ENCODE measurements at regions not wholly inside any gene's neighbourhood (a gene's known extent, or its start where the extent isn't known, plus 50 kb on each side); places are given as distances from the start of the nearest gene placed in this dataset.

GRCh38 chr18:76553715-76554546 lies 58.9 kb upstream of the ZNF516 start:
- no peaks in the 10 kb centered on the region for H3K36me3 ChIP-seq (ENCODE audit: insufficient read depth, low read length)
- BruUV-seq (replicated peaks) = no TSS peak
- ChIA-PET POLR2A (no interaction called here), CTCF (ENCODE audit: unreplicated experiment) (no interaction called here)
- H2AFZ ChIP-seq (ENCODE audit: low read length) = no peak overlapping the region
- H3K9me3 ChIP-seq (ENCODE audit: low read length) = no peaks in the 10 kb centered on the region
- TF ChIP-seq EZH2phosphoT487 (IDR thresholded peaks at IDR 0.05; ENCODE audit: borderline replicate concordance, low read depth, low read length) (no peak), CTCF (conservative IDR thresholded peaks at IDR 0.05; ENCODE audit: low read length) (no peak)
- H4K20me1 ChIP-seq (ENCODE audit: insufficient read depth, low read length) = no peaks in the 10 kb centered on the region
- no peaks in the 10 kb centered on the region for H3K9me2 ChIP-seq (ENCODE audit: insufficient read depth, low read length)
- no peak overlapping the region for H3K27ac ChIP-seq (ENCODE audit: low read depth, low read length, poor library complexity, severe bottlenecking)
- no peak for DNase-seq (ENCODE audit: low spot score)
- no peaks in the 10 kb centered on the region for H3K79me2 ChIP-seq (ENCODE audit: insufficient read depth, low read depth, low read length)
- H3K4me2 ChIP-seq (ENCODE audit: low read length) = no peak overlapping the region
- intact Hi-C loops (cut with micrococcal nuclease; ENCODE audit: unreplicated experiment) = no loop called here
- no peak overlapping the region for H3K4me3 ChIP-seq (ENCODE audit: low read depth, low read length, poor library complexity, severe bottlenecking)
- no peaks in the 10 kb centered on the region for H3K4me1 ChIP-seq (ENCODE audit: insufficient read depth, low read length, poor library complexity, severe bottlenecking)

GRCh38 chr18:76548541-76548940 lies 53.5 kb upstream of the ZNF516 start:
- TF ChIP-seq CTCF (conservative IDR thresholded peaks at IDR 0.05; ENCODE audit: low read length) = no peak
- no peak for TF ChIP-seq EZH2phosphoT487 (IDR thresholded peaks at IDR 0.05; ENCODE audit: borderline replicate concordance, low read depth, low read length)
- H3K9me3 ChIP-seq (ENCODE audit: low read length) = no peaks in the 10 kb centered on the region

GRCh38 chr18:76547296-76547695 lies 52.3 kb upstream of the ZNF516 start:
- POLR2A ChIA-PET = no interaction called here
- CTCF ChIA-PET (ENCODE audit: unreplicated experiment) = no interaction called here
- intact Hi-C loops (cut with micrococcal nuclease; ENCODE audit: unreplicated experiment) = no loop called here
- no peak overlapping the region for H3K27ac ChIP-seq (ENCODE audit: low read depth, low read length, poor library complexity, severe bottlenecking)
- no peaks in the 10 kb centered on the region for H4K20me1 ChIP-seq (ENCODE audit: insufficient read depth, low read length)
- TF ChIP-seq EZH2phosphoT487 (IDR thresholded peaks at IDR 0.05; ENCODE audit: borderline replicate concordance, low read depth, low read length) = no peak
- TF ChIP-seq CTCF (conservative IDR thresholded peaks at IDR 0.05; ENCODE audit: low read length) = no peak
- H3K4me3 ChIP-seq (ENCODE audit: low read depth, low read length, poor library complexity, severe bottlenecking) = no peak overlapping the region
- no peaks in the 10 kb centered on the region for H3K9me3 ChIP-seq (ENCODE audit: low read length)
- no peaks in the 10 kb centered on the region for H3K9me2 ChIP-seq (ENCODE audit: insufficient read depth, low read length)
- no peaks in the 10 kb centered on the region for H3K36me3 ChIP-seq (ENCODE audit: insufficient read depth, low read length)
- BruUV-seq (replicated peaks) = no TSS peak
- no peak overlapping the region for H2AFZ ChIP-seq (ENCODE audit: low read length)
- no peaks in the 10 kb centered on the region for H3K4me1 ChIP-seq (ENCODE audit: insufficient read depth, low read length, poor library complexity, severe bottlenecking)
- H3K4me2 ChIP-seq (ENCODE audit: low read length) = no peak overlapping the region
- H3K79me2 ChIP-seq (ENCODE audit: insufficient read depth, low read depth, low read length) = no peaks in the 10 kb centered on the region
- no peak for DNase-seq (ENCODE audit: low spot score)

More at GRCh38 chr18:76548541-76548940, 53.5 kb upstream of the ZNF516 start:
- H3K4me2 ChIP-seq (ENCODE audit: low read length) = no peak overlapping the region
- intact Hi-C loops (cut with micrococcal nuclease; ENCODE audit: unreplicated experiment) = no loop called here
- no peak for DNase-seq (ENCODE audit: low spot score)
- no peak overlapping the region for H2AFZ ChIP-seq (ENCODE audit: low read length)
- ChIA-PET POLR2A (no interaction called here), CTCF (ENCODE audit: unreplicated experiment) (no interaction called here)
- H3K27ac ChIP-seq (ENCODE audit: low read depth, low read length, poor library complexity, severe bottlenecking) = no peak overlapping the region
- no peak overlapping the region for H3K4me3 ChIP-seq (ENCODE audit: low read depth, low read length, poor library complexity, severe bottlenecking)
- BruUV-seq (replicated peaks) = no TSS peak
- H3K36me3 ChIP-seq (ENCODE audit: insufficient read depth, low read length) = no peaks in the 10 kb centered on the region
- H3K79me2 ChIP-seq (ENCODE audit: insufficient read depth, low read depth, low read length) = no peaks in the 10 kb centered on the region
- H3K4me1 ChIP-seq (ENCODE audit: insufficient read depth, low read length, poor library complexity, severe bottlenecking) = no peaks in the 10 kb centered on the region
- H4K20me1 ChIP-seq (ENCODE audit: insufficient read depth, low read length) = no peaks in the 10 kb centered on the region
- H3K9me2 ChIP-seq (ENCODE audit: insufficient read depth, low read length) = no peaks in the 10 kb centered on the region

Data from OCI-LY7 (cell line).